Endothelial cell of umbilical vein (primary cell): ENCODE measurements at regions not wholly inside any gene's neighbourhood (a gene's known extent, or its start where the extent isn't known, plus 50 kb on each side); places are given as distances from the start of the nearest gene placed in this dataset.

ENCODE experiments used
- BruUV-seq: library from RNA; stranded (reverse); fragments of 400-500 nt; replicated peaks from 2 replicates; lab custom pipeline; 2021; lab: Mats Ljungman, UMichigan
- CTCF ChIA-PET: fragments of 300-600, 350-600 bp; sonication (Branson Sonifier 250); formaldehyde crosslinking; loops from one replicate; lab custom pipeline; 2021; ENCODE audit warnings: antibody characterized with exemption, inconsistent platforms; lab: Charles Lee
- POLR2A ChIA-PET: fragments of 300-600, 350-600 bp; sonication (Branson Sonifier 250); formaldehyde crosslinking; loops from one replicate; lab custom pipeline; 2021; ENCODE audit warnings: antibody characterized with exemption, inconsistent platforms; lab: Charles Lee
- DNase-seq: peaks from one replicate; pipeline ENCODE4 v3.0.0-alpha.2; 2011; ENCODE audit warnings: low read depth, low spot score
- FAIRE-seq: peaks from 2 replicates; lab custom pipeline; 2011; peaks lifted over from hg19 to GRCh38; lab: Jason Lieb, UNC
- H2AFZ ChIP-seq: 2 replicates; pipeline ENCODE4 v1.6.0; 2012; ENCODE audit warnings: low read depth, low read length, control low read depth, inconsistent platforms
- H3K27ac ChIP-seq: 2 replicates; pipeline ENCODE4 v1.5.1; 2011; ENCODE audit warnings: low read depth, mild to moderate bottlenecking, control low read depth, low read length, moderate library complexity; ENCODE audit not compliant: insufficient read depth
- H3K27me3 ChIP-seq, 2 experiments: 2 replicates each; pipeline versions ENCODE4 v1.6.0 to v1.6.1; 2011; ENCODE audit warnings: low read length in 2 of 2, mixed read lengths in 1 of 2; ENCODE audit not compliant: control insufficient read depth in 2 of 2, insufficient read depth in 2 of 2
- H3K36me3 ChIP-seq, 2 experiments: 2 replicates in 1 of 2; 3 replicates in 1 of 2; pipeline ENCODE4 v1.5.1; 2011; ENCODE audit warnings: low read length in 2 of 2, mild to moderate bottlenecking in 1 of 2, moderate library complexity in 1 of 2; ENCODE audit not compliant: control insufficient read depth in 2 of 2, insufficient read depth in 2 of 2; ENCODE audit errors: extremely low read depth in 1 of 2
- H3K4me1 ChIP-seq: 3 replicates; pipeline ENCODE4 v1.5.1; 2011; ENCODE audit warnings: mild to moderate bottlenecking, low read length; ENCODE audit not compliant: control insufficient read depth, insufficient read depth; ENCODE audit errors: extremely low read depth
- H3K4me2 ChIP-seq: 2 replicates; pipeline ENCODE4 v1.6.1; 2011; ENCODE audit warnings: low read length, control low read depth, mixed read lengths; ENCODE audit not compliant: insufficient read depth
- H3K4me3 ChIP-seq, 3 experiments: fragments of 200-600 bp in 1 of 3; sonication (generic), shearing (Covaris generic) in 1 of 3; replicated peaks in 1 of 3; 2 replicates each; pipeline ENCODE4 v1.5.1; 2011 to 2016; ENCODE audit warnings: control low read depth in 3 of 3, low read length in 3 of 3, mild to moderate bottlenecking in 2 of 3, inconsistent platforms in 1 of 3, low read depth in 1 of 3, moderate library complexity in 1 of 3; ENCODE audit not compliant: insufficient read depth in 1 of 3
- H3K79me2 ChIP-seq: 2 replicates; pipeline ENCODE4 v1.6.0; 2012; ENCODE audit warnings: low read length, inconsistent platforms; ENCODE audit not compliant: control insufficient read depth, insufficient read depth
- H3K9ac ChIP-seq: replicated peaks from 2 replicates; pipeline ENCODE3; 2011; ENCODE audit warnings: low read length, control low read depth; ENCODE audit not compliant: insufficient read depth; ENCODE audit errors: extremely low read depth
- H3K9me1 ChIP-seq: replicated peaks from 3 replicates; pipeline ENCODE4 v1.6.0; 2011; ENCODE audit warnings: mild to moderate bottlenecking, low read length; ENCODE audit not compliant: control insufficient read depth, insufficient read depth; ENCODE audit errors: extremely low read depth
- H3K9me3 ChIP-seq: replicated peaks from 2 replicates; pipeline ENCODE4 v1.5.1; 2012; ENCODE audit warnings: low read length, inconsistent platforms; ENCODE audit not compliant: control insufficient read depth, insufficient read depth
- H4K20me1 ChIP-seq: replicated peaks from 2 replicates; pipeline ENCODE3; 2011; ENCODE audit warnings: mild to moderate bottlenecking, low read length; ENCODE audit not compliant: control insufficient read depth, insufficient read depth; ENCODE audit errors: extremely low read depth
- EZH2 ChIP-seq: IDR thresholded peaks from 2 replicates; pipeline ENCODE4 v1.6.1; 2012; ENCODE audit warnings: borderline replicate concordance, low read depth, mild to moderate bottlenecking, moderate library complexity, low read length, inconsistent platforms; ENCODE audit not compliant: severe bottlenecking
- FOS ChIP-seq: IDR thresholded peaks from 2 replicates; pipeline ENCODE4 v1.6.1; 2011; ENCODE audit warnings: mild to moderate bottlenecking, low read length, moderate library complexity, borderline replicate concordance; ENCODE audit not compliant: insufficient read depth
- GATA2 ChIP-seq: IDR thresholded peaks from 2 replicates; pipeline ENCODE4 v1.7.0; 2011; ENCODE audit warnings: low read depth, mild to moderate bottlenecking, moderate library complexity, mixed read lengths, low read length; ENCODE audit not compliant: insufficient read length, insufficient read depth
- JUN ChIP-seq: IDR thresholded peaks from 2 replicates; pipeline ENCODE4 v1.6.1; 2011; ENCODE audit warnings: borderline replicate concordance, low read depth; ENCODE audit not compliant: insufficient read length, insufficient read depth
- MYC ChIP-seq: IDR thresholded peaks from one replicate; pipeline ENCODE4 v1.6.1; 2011; ENCODE audit warnings: mild to moderate bottlenecking, low read depth, low read length
- POLR2A ChIP-seq: IDR thresholded peaks from 2 replicates; pipeline ENCODE4 v1.6.1; 2012; ENCODE audit warnings: low read depth, mild to moderate bottlenecking, control low read depth, low read length
- POLR2AphosphoS5 ChIP-seq: IDR thresholded peaks from 2 replicates; pipeline ENCODE4 v1.6.1; 2012; ENCODE audit warnings: low read depth, mild to moderate bottlenecking, control low read depth, low read length, moderate library complexity; ENCODE audit not compliant: insufficient read depth
- dilution Hi-C: fragments of 300-500 bp; cut with MboI; formaldehyde crosslinking; loops from one replicate; pipeline ENCODE4 v1.15.0; 2019; ENCODE audit warnings: low sequenced_read_pairs; ENCODE audit not compliant: extremely low pct_ligation_motif_present
- intact Hi-C: fragments of 100-400 bp; cut with micrococcal nuclease; formaldehyde crosslinking; loops from one replicate; pipeline ENCODE4 v1.10.0; 2022
- TF ChIP-seq, protein P1 (sequence below), 2 donors: IDR thresholded peaks; 1 replicate in 1 of 2; 2 replicates in 1 of 2; pipeline ENCODE4 v1.5.1; 2011; ENCODE audit warnings: low read length in 2 of 2, mild to moderate bottlenecking in 2 of 2, moderate library complexity in 2 of 2, control low read depth in 1 of 2, inconsistent platforms in 1 of 2, low read depth in 1 of 2; ENCODE audit not compliant: insufficient read depth in 1 of 2; ENCODE audit errors: extremely low read depth in 1 of 2
- TF ChIP-seq, protein P2 (sequence below): IDR thresholded peaks from 2 replicates; pipeline ENCODE4 v1.6.1; 2011; ENCODE audit not compliant: insufficient read depth, insufficient read length

DNA sequence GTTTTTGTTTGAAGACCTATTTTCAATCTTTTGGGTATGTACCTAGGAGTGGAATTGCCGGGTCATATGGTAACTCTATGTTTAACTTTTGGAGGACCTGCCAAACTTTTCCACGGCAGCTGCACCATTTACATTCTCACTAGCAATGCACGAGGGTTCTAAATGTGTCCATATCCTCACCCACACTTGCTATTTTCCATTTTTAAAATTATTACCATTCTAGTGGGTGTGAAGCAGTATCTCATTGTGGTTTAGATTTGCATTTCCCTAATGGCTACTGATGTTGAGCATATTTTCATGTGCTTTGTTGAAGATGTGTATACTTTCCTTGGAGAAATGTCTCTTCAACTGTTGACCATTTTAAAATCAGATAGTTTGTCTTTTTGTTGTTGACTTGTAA lies 60.3 kb upstream of the HAPSTR1 start:
- no peak overlapping the region for H3K27ac ChIP-seq
- CTCF ChIA-PET = interaction anchor here (1.3 to 4.8 kb wide), 3 partner anchors 21 to 95 kb away, joined by 3 to 48 read pairs (median 11); no protein-coding TSS in a partner anchor
- no peak overlapping the region for H3K4me2 ChIP-seq
- DNase-seq (no peak), FAIRE-seq (no peak)
- no peaks in the 10 kb centered on the region for H3K9me3 ChIP-seq
- H3K9ac ChIP-seq = no peak overlapping the region
- BruUV-seq = no TSS peak
- no peaks in the 10 kb centered on the region for H3K79me2 ChIP-seq
- no peaks in the 10 kb centered on the region for H4K20me1 ChIP-seq
- no peak overlapping the region for H2AFZ ChIP-seq
- POLR2A ChIA-PET = no interaction called here
- H3K36me3 ChIP-seq = no peaks in the 10 kb centered on the region
- H3K27me3 ChIP-seq = no peaks in the 10 kb centered on the region
- TF ChIP-seq POLR2AphosphoS5 (no peak), JUN (no peak), EZH2 (no peak), GATA2 (no peak), MYC (no peak), FOS (no peak), POLR2A (no peak)
- TF ChIP-seq, protein P1, sequence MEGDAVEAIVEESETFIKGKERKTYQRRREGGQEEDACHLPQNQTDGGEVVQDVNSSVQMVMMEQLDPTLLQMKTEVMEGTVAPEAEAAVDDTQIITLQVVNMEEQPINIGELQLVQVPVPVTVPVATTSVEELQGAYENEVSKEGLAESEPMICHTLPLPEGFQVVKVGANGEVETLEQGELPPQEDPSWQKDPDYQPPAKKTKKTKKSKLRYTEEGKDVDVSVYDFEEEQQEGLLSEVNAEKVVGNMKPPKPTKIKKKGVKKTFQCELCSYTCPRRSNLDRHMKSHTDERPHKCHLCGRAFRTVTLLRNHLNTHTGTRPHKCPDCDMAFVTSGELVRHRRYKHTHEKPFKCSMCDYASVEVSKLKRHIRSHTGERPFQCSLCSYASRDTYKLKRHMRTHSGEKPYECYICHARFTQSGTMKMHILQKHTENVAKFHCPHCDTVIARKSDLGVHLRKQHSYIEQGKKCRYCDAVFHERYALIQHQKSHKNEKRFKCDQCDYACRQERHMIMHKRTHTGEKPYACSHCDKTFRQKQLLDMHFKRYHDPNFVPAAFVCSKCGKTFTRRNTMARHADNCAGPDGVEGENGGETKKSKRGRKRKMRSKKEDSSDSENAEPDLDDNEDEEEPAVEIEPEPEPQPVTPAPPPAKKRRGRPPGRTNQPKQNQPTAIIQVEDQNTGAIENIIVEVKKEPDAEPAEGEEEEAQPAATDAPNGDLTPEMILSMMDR (IDR thresholded peaks at IDR 0.05; ENCODE audit: extremely low read depth in 1 of 2, insufficient read depth in 1 of 2, low read depth in 1 of 2, low read length in 2 of 2) = no peak
- TF ChIP-seq, protein P2, sequence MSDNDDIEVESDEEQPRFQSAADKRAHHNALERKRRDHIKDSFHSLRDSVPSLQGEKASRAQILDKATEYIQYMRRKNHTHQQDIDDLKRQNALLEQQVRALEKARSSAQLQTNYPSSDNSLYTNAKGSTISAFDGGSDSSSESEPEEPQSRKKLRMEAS = no peak
- no peaks in the 10 kb centered on the region for H3K9me1 ChIP-seq
- dilution Hi-C loops = no loop called here
- H3K4me3 ChIP-seq = no peak overlapping the region
- intact Hi-C loops = no loop called here
- H3K4me1 ChIP-seq = no peaks in the 10 kb centered on the region
